DND-41 (cell line): ENCODE measurements at regions not wholly inside any gene's neighbourhood (a gene's known extent, or its start where the extent isn't known, plus 50 kb on each side); places are given as distances from the start of the nearest gene placed in this dataset.

Experiments used
- ATAC-seq: fragments of 200-7000 bp; cut with Tn5 transposase; 3 replicates; pipeline ENCODE4 v1.9.1; 2021; ENCODE audit warnings: low read depth; ENCODE audit not compliant: insufficient read depth
- DNase-seq: peaks from one replicate; pipeline ENCODE4 v3.0.0-alpha.2; 2020
- H2AFZ ChIP-seq: 2 replicates; pipeline ENCODE4 v1.6.0; 2012; ENCODE audit warnings: low read depth, low read length
- H3K27ac ChIP-seq: 2 replicates; pipeline ENCODE4 v1.5.1; 2012; ENCODE audit warnings: low read length, inconsistent platforms
- H3K27me3 ChIP-seq: fragments of 200-600 bp; sonication (generic); 2 replicates; pipeline ENCODE4 v1.6.0; 2012; ENCODE audit warnings: low read length, mild to moderate bottlenecking, inconsistent platforms; ENCODE audit not compliant: insufficient read depth, poor library complexity
- H3K36me3 ChIP-seq: 2 replicates; pipeline ENCODE4 v1.5.1; 2012; ENCODE audit warnings: low read length, inconsistent platforms; ENCODE audit not compliant: insufficient read depth
- H3K4me1 ChIP-seq: 2 replicates; pipeline ENCODE4 v1.5.1; 2012; ENCODE audit warnings: mild to moderate bottlenecking, low read length; ENCODE audit not compliant: insufficient read depth
- H3K4me2 ChIP-seq: 2 replicates; pipeline ENCODE4 v1.6.0; 2012; ENCODE audit warnings: mild to moderate bottlenecking, moderate library complexity, low read length, inconsistent platforms; ENCODE audit not compliant: insufficient read depth
- H3K4me3 ChIP-seq, 2 experiments: fragments of 200-600 bp in 1 of 2; shearing (Covaris generic) in 1 of 2; 2 replicates each; pipeline ENCODE4 v1.5.1; 2012 to 2016; ENCODE audit warnings: inconsistent platforms in 2 of 2, low read length in 2 of 2, mild to moderate bottlenecking in 2 of 2, low read depth in 1 of 2, moderate library complexity in 1 of 2
- H3K79me2 ChIP-seq: 2 replicates; pipeline ENCODE4 v1.6.0; 2012; ENCODE audit warnings: low read length, inconsistent platforms; ENCODE audit not compliant: insufficient read depth
- H3K9ac ChIP-seq: 2 replicates; pipeline ENCODE4 v1.6.0; 2012; ENCODE audit warnings: low read depth, mild to moderate bottlenecking, inconsistent platforms, low read length, moderate library complexity
- H3K9me3 ChIP-seq: 2 replicates; pipeline ENCODE4 v1.5.1; 2012; ENCODE audit warnings: low read length, moderate library complexity, mild to moderate bottlenecking, inconsistent platforms; ENCODE audit not compliant: insufficient read depth, severe bottlenecking
- H4K20me1 ChIP-seq: 2 replicates; pipeline ENCODE4 v1.6.0; 2012; ENCODE audit warnings: low read length; ENCODE audit not compliant: insufficient read depth
- CTCF ChIP-seq: IDR thresholded peaks from 2 replicates; pipeline ENCODE4 v1.5.1; 2012; ENCODE audit warnings: borderline replicate concordance, low read length, moderate library complexity, mild to moderate bottlenecking; ENCODE audit not compliant: poor library complexity, severe bottlenecking; ENCODE audit errors: extremely low read depth
- EZH2 ChIP-seq: IDR thresholded peaks from 3 replicates; pipeline ENCODE4 v1.6.1; 2012; ENCODE audit warnings: borderline replicate concordance, low read depth, mild to moderate bottlenecking, moderate library complexity, low read length, inconsistent platforms; ENCODE audit not compliant: severe bottlenecking

GRCh38 chr14:48129472-48129871 is 454.1 kb upstream of the MDGA2 start:
- Histone ChIP-seq H3K4me2 (no peak overlapping the region), H3K4me3 (no peak overlapping the region), H3K27me3 (no peaks in the 10 kb centered on the region), H3K36me3 (no peaks in the 10 kb centered on the region), H3K27ac (no peak overlapping the region), H4K20me1 (no peaks in the 10 kb centered on the region), H3K79me2 (no peaks in the 10 kb centered on the region), H3K9ac (no peak overlapping the region), H3K4me1 (no peaks in the 10 kb centered on the region), H3K9me3 (no peaks in the 10 kb centered on the region), H2AFZ (no peak overlapping the region)
- no peak for DNase-seq
- TF ChIP-seq CTCF (no peak), EZH2 (no peak)
- no peak for ATAC-seq

- no peak overlapping the region for H3K4me3 ChIP-seq
- H3K4me1 ChIP-seq, result no peaks in the 10 kb centered on the region
- no peak overlapping the region for H3K27ac ChIP-seq
- ATAC-seq (no peak), DNase-seq (no peak)
- no peaks in the 10 kb centered on the region for H4K20me1 ChIP-seq
- no peak overlapping the region for H2AFZ ChIP-seq
- TF ChIP-seq CTCF (no peak), EZH2 (no peak)
- no peak overlapping the region for H3K4me2 ChIP-seq
- no peaks in the 10 kb centered on the region for H3K36me3 ChIP-seq
- no peak overlapping the region for H3K9ac ChIP-seq
- H3K9me3 ChIP-seq, result no peaks in the 10 kb centered on the region
- H3K79me2 ChIP-seq, result no peaks in the 10 kb centered on the region
- H3K27me3 ChIP-seq, result no peaks in the 10 kb centered on the region
These were observed 452.3 kb upstream of the MDGA2 start for GRCh38 chr14:48127674-48128073.

- ATAC-seq, result no peak
- no peaks in the 10 kb centered on the region for H4K20me1 ChIP-seq
These were observed 450.2 kb upstream of the MDGA2 start for GRCh38 chr14:48125654-48126053.

More at GRCh38 chr14:48125654-48126053, 450.2 kb upstream of the MDGA2 start:
- Histone ChIP-seq H2AFZ (no peak overlapping the region), H3K27ac (no peak overlapping the region), H3K9ac (no peak overlapping the region), H3K36me3 (no peaks in the 10 kb centered on the region), H3K27me3 (no peaks in the 10 kb centered on the region), H3K79me2 (no peaks in the 10 kb centered on the region), H3K9me3 (no peaks in the 10 kb centered on the region), H3K4me2 (no peak overlapping the region), H3K4me3 (no peak overlapping the region), H3K4me1 (no peaks in the 10 kb centered on the region)
- no peak for DNase-seq
- TF ChIP-seq EZH2, result no peak
- no peak for TF ChIP-seq CTCF
